Activated B cell treated with CpG ODN at 0.5 μM for 24 hours (primary cell): ENCODE measurements at regions not wholly inside any gene's neighbourhood (a gene's known extent, or its start where the extent isn't known, plus 50 kb on each side); places are given as distances from the start of the nearest gene placed in this dataset.

Experiments used
- ATAC-seq: fragments of 200-7000 bp; cut with Tn5 transposase; one replicate; pipeline ENCODE4 v1.10.0; 2021; ENCODE audit warnings: low read depth, mild to moderate bottlenecking, moderate library complexity
- CTCF ChIA-PET: fragments of 350-600 bp; sonication (Branson Sonifier 250); formaldehyde crosslinking; loops from one replicate; lab custom pipeline; 2021; ENCODE audit warnings: antibody characterized with exemption; lab: Charles Lee
- POLR2A ChIA-PET: fragments of 350-600 bp; sonication (Branson Sonifier 250); formaldehyde crosslinking; loops from one replicate; lab custom pipeline; 2021; ENCODE audit warnings: antibody characterized with exemption; lab: Charles Lee
- DNase-seq: peaks from one replicate; pipeline ENCODE4 v3.0.0; 2022
- H3K27ac Mint-ChIP-seq: one replicate; pipeline ENCODE4 v1.8.0; 2020; ENCODE audit warnings: mixed read lengths
- H3K27me3 Mint-ChIP-seq: one replicate; pipeline ENCODE4 v1.8.0; 2021; ENCODE audit warnings: mixed read lengths
- H3K36me3 Mint-ChIP-seq: one replicate; pipeline ENCODE4 v1.8.0; 2021; ENCODE audit warnings: low read depth, mixed read lengths
- H3K4me1 Mint-ChIP-seq: one replicate; pipeline ENCODE4 v1.8.0; 2021; ENCODE audit warnings: mixed read lengths
- H3K4me3 Mint-ChIP-seq: one replicate; pipeline ENCODE4 v1.8.0; 2020; ENCODE audit warnings: mild to moderate bottlenecking, mixed read lengths
- H3K9me3 Mint-ChIP-seq: one replicate; pipeline ENCODE4 v1.8.0; 2020; ENCODE audit warnings: mixed read lengths
- CTCF ChIP-seq: fragments of 200-600 bp; IDR thresholded peaks from one replicate; pipeline ENCODE4 v1.8.0; 2022; ENCODE audit warnings: antibody characterized with exemption, mild to moderate bottlenecking
- intact Hi-C: fragments of 100-400 bp; cut with micrococcal nuclease; formaldehyde crosslinking; loops from one replicate; pipeline ENCODE4 v1.15.1; 2024

- H3K4me1 Mint-ChIP-seq, result no peaks in the 10 kb centered on the region
- no peak for ATAC-seq
- H3K9me3 Mint-ChIP-seq, result no peaks in the 10 kb centered on the region
- TF ChIP-seq CTCF, result no peak
- H3K4me3 Mint-ChIP-seq, result no peak overlapping the region
- H3K27ac Mint-ChIP-seq, result no peak overlapping the region
- no peaks in the 10 kb centered on the region for H3K36me3 Mint-ChIP-seq
- no peak for DNase-seq
- ChIA-PET POLR2A (no interaction called here), CTCF (no interaction called here)
- H3K27me3 Mint-ChIP-seq, result peaks cover 18% of the 10 kb centered on the region
- intact Hi-C loops, result no loop called here
These were observed 100.6 kb upstream of the ATP11B start for GRCh38 chr3:182692695-182693094.

GRCh38 chr3:182693723-182694122 lies 99.6 kb upstream of the ATP11B start:
- intact Hi-C loops, result no loop called here
- ATAC-seq, result no peak
- no peak overlapping the region for H3K27ac Mint-ChIP-seq
- TF ChIP-seq CTCF, result no peak
- CTCF ChIA-PET, result no interaction called here
- no peak overlapping the region for H3K4me3 Mint-ChIP-seq
- no peaks in the 10 kb centered on the region for H3K4me1 Mint-ChIP-seq
- H3K9me3 Mint-ChIP-seq, result no peaks in the 10 kb centered on the region
- no peaks in the 10 kb centered on the region for H3K36me3 Mint-ChIP-seq
- no peak for DNase-seq
- POLR2A ChIA-PET, result interaction anchor here (0.6 kb wide), 1 partner anchor 46 kb away, joined by 10 read pairs; no protein-coding TSS in a partner anchor
- peaks cover 14% of the 10 kb centered on the region for H3K27me3 Mint-ChIP-seq

- CTCF ChIA-PET, result interaction anchor here (0.7 kb wide), 1 partner anchor 995 kb away, joined by 3 read pairs; no protein-coding TSS in a partner anchor
- DNase-seq (no peak), ATAC-seq (no peak)
- H3K27me3 Mint-ChIP-seq, result peaks cover 5% of the 10 kb centered on the region
- H3K9me3 Mint-ChIP-seq, result no peaks in the 10 kb centered on the region
- POLR2A ChIA-PET, result no interaction called here
- H3K27ac Mint-ChIP-seq, result no peak overlapping the region
- intact Hi-C loops, result no loop called here
- H3K4me1 Mint-ChIP-seq, result no peaks in the 10 kb centered on the region
- no peak overlapping the region for H3K4me3 Mint-ChIP-seq
- H3K36me3 Mint-ChIP-seq, result no peaks in the 10 kb centered on the region
- TF ChIP-seq CTCF, result no peak
These were observed 96.4 kb upstream of the ATP11B start for GRCh38 chr3:182696916-182697315.

GRCh38 chr3:182697345-182697919 lies 95.9 kb upstream of the ATP11B start:
- no peaks in the 10 kb centered on the region for H3K9me3 Mint-ChIP-seq
- TF ChIP-seq CTCF, result no peak
- DNase-seq, result no peak
- intact Hi-C loops, result no loop called here
- POLR2A ChIA-PET, result no interaction called here
- CTCF ChIA-PET, result interaction anchor here (0.7 kb wide), 1 partner anchor 995 kb away, joined by 3 read pairs; no protein-coding TSS in a partner anchor
- H3K27ac Mint-ChIP-seq, result no peak overlapping the region
- no peak overlapping the region for H3K4me3 Mint-ChIP-seq
- H3K27me3 Mint-ChIP-seq, result peaks cover 4% of the 10 kb centered on the region
- no peak for ATAC-seq
- H3K36me3 Mint-ChIP-seq, result no peaks in the 10 kb centered on the region
- no peaks in the 10 kb centered on the region for H3K4me1 Mint-ChIP-seq

GRCh38 chr3:182698078-182698477 lies 95.2 kb upstream of the ATP11B start:
- CTCF ChIA-PET, result interaction anchor here (1.6 kb wide), 1 partner anchor 9 kb away, joined by 3 read pairs; no protein-coding TSS in a partner anchor
- intact Hi-C loops, result no loop called here
- POLR2A ChIA-PET, result no interaction called here
- no peak for TF ChIP-seq CTCF
- Mint-ChIP-seq H3K4me1 (no peaks in the 10 kb centered on the region), H3K36me3 (no peaks in the 10 kb centered on the region), H3K4me3 (no peak overlapping the region), H3K27ac (no peak overlapping the region), H3K9me3 (no peaks in the 10 kb centered on the region), H3K27me3 (peaks cover 2% of the 10 kb centered on the region)
- no peak for ATAC-seq
- DNase-seq, result no peak
